ENCODE measurements at regions not wholly inside any gene's neighbourhood (a gene's known extent, or its start where the extent isn't known, plus 50 kb on each side); places are given as distances from the start of the nearest gene placed in this dataset.
"Not testable (repeated sequence)": the region's sequence is repeated elsewhere in the genome, so short reads cannot be mapped to it uniquely, and the experiment has no call there.

- no peak for DNase-seq (ENCODE audit: low spot score)
Observed at GRCh38 chr7:69516238-69516820, 81.9 kb upstream of the AUTS2 start.

- no peak for DNase-seq (ENCODE audit: low spot score)
Observed at GRCh38 chr7:69517985-69518704, 80.1 kb upstream of the AUTS2 start.

DNA sequence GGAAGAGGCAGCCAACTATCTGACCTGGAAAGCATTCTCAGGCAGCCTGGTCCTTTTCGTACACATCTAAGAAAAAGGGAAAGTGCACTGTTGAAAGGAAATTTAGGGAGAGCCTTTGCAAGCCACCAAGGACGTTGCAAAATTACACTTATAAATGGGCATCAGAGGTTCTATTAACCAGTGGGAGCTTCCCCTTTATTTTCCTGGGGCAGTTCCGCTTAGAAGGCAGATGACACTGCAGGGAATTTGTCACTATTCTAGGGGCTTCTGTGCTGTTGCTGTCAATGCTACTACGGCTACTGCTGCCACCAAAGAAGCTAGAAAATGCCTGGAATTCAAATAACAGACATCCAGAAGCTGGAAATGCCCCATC lies 79.6 kb upstream of the AUTS2 start:
- DNase-seq (ENCODE audit: low spot score) = no peak

DNA sequence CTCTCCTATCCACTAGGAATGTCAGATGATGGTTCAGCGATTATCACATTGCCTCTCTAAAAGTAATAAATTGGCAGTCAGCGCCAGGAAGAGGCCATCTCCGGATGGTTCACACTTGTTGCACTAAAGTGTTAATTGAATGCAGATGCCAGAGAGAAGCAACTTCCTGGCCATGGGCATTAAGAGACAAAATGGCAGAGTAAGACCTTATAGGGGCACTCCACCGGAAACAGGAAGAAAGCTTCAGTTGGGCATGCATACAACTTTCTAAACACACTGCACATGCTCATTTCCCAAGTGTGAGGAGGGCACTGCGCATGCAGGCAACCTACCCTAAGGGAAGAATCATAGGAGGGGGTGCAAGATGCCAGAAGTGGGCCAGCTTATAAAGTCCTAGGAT lies 71.7 kb upstream of the AUTS2 start:
- no peak for DNase-seq (ENCODE audit: low spot score)

DNA sequence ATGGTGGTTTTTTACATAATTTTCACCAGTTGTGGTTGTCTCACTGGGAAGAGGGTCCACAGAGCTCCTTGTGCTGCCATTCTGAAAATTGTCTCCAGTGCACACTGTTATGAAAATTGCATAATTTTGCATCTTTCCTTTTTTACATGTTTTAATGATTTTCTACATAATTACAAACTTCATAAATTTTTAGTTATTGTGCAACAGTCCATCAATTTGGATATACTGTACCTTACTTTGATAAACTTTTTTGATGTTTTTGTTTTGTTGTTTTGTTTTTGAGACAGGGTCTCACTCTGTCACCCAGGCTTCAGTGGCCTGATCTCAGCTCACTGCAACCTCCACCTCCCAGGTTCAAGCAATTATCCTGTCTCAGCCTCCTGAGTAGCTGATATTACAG lies 70.6 kb upstream of the AUTS2 start:
- DNase-seq (ENCODE audit: low spot score) = no peak

- DNase-seq (ENCODE audit: low spot score) = no peak
Observed at GRCh38 chr7:69531050-69531449, 67.2 kb upstream of the AUTS2 start.

DNA sequence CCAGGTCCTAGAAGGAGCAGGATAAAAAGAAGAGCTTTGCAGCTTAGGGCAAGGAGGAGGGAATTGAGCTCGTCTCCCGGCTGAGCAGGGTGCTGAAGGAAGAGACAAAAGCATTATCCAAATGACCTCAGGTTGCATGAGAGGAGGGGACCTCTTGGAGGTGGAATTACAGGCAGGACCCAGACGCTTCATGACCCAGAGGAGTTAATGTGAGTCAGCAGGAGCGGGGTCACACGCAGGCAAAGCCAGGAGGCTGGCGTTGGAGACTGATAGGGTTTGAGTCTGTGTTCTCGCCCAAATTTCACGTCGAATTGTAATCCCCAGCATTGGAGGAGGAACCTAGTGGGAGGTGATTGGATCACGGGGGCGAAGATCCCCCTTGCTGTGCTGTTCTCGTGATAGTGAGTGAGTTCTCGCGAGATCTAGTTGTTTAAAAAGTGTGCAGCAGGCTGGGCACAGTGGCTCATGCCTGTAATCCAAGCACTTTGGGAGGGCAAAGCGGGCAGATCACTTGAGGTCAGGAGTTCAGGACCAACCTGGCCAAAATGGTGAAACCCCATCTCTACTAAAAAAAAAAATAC lies 63.7 kb upstream of the AUTS2 start:
- no peak for DNase-seq (ENCODE audit: low spot score)

DNA sequence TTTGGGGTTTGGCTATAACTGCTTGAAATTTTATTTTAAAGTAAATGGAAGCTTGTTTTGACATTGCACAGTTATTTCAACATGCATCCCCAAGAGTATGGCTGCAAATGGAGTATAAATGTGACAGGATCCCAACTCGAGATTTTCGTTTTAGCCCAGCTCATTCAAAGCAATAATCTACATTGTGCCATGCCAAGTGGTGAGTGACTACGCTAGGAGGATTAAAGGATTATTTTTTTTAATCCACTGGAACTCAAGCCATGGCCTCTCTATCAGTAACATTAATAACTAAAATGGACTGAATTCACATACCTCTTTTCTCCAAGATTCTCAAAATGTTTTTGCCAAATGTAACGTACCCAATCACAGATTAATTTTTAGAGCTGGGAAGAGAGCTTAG lies 60.6 kb upstream of the AUTS2 start:
- DNase-seq (ENCODE audit: low spot score) = no peak

DNA sequence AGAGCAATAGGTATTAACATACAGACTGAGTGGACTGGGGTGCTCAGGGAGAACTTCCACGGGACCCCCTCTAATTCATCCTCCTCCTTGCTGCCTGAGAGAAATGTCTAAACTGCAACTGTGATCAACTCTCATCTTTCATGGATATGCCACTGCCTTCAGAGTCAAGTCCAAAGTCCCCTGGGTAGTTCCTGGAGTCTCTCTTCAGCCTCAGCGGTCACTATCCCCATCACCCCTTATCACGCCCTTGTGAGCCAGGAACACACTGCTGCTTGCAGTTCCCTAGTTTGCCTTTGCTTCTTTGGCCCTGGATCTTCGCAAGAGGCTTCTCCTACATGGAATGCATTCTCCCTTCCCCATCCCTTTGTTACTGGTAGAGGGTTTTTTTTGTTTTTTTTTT lies 58.7 kb upstream of the AUTS2 start:
- no peak for DNase-seq (ENCODE audit: low spot score)

DNA sequence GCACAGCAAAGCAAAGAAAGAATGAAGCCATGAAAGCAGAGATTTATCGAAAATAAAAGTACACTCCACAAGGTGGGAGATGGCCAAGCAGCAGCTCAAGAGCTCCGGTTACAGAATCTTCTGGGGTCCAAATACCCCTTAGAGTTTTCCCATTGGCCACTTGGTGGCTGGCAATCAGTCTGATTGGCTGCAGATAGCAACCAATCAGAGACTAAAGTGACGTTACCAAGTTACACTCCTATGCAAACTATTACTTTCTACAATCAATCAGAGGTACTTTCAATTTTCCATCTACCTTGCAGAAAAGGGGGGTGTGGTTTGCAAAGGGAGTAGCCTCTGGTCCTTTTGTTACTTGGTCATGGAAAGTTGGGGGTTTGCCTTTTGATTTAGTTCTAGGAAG lies 58.0 kb upstream of the AUTS2 start:
- DNase-seq (ENCODE audit: low spot score) = no peak

GRCh38 chr7:69541779-69542432 lies 56.4 kb upstream of the AUTS2 start:
- not testable (repeated sequence) for DNase-seq (ENCODE audit: low spot score)

- no peak for DNase-seq (ENCODE audit: low spot score)
Observed at GRCh38 chr7:69545175-69545574, 53.1 kb upstream of the AUTS2 start.

All from AG08396 (cell line).